ENCODE measurements at regions not wholly inside any gene's neighbourhood (a gene's known extent, or its start where the extent isn't known, plus 50 kb on each side); places are given as distances from the start of the nearest gene placed in this dataset.

DNA sequence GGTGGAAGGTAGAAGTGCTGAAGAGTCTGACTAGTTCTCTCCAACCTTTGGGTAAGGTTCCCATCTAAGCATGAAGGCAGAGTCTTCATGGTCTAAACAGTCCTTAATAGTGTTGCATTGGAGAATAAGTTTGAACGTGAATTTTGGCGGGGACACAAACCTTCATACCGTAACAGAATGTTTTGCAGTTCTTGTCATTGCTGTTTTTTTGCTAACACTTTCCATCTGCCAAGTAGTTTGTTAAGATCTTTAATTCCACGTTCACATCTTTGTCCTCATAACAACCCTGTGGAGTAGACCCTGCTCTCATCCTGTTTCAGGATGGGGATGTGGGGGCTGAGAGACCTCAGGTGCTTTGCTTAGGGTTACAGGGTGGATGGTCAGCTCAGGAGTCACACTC, 936.9 kb upstream of the EEF2KMT start:
- no peak for TF ChIP-seq ARNTL (CRISPR knock-in tag; IDR thresholded peaks at IDR 0.05; ENCODE audit: borderline replicate concordance, low read depth)
- TF ChIP-seq, protein P1, sequence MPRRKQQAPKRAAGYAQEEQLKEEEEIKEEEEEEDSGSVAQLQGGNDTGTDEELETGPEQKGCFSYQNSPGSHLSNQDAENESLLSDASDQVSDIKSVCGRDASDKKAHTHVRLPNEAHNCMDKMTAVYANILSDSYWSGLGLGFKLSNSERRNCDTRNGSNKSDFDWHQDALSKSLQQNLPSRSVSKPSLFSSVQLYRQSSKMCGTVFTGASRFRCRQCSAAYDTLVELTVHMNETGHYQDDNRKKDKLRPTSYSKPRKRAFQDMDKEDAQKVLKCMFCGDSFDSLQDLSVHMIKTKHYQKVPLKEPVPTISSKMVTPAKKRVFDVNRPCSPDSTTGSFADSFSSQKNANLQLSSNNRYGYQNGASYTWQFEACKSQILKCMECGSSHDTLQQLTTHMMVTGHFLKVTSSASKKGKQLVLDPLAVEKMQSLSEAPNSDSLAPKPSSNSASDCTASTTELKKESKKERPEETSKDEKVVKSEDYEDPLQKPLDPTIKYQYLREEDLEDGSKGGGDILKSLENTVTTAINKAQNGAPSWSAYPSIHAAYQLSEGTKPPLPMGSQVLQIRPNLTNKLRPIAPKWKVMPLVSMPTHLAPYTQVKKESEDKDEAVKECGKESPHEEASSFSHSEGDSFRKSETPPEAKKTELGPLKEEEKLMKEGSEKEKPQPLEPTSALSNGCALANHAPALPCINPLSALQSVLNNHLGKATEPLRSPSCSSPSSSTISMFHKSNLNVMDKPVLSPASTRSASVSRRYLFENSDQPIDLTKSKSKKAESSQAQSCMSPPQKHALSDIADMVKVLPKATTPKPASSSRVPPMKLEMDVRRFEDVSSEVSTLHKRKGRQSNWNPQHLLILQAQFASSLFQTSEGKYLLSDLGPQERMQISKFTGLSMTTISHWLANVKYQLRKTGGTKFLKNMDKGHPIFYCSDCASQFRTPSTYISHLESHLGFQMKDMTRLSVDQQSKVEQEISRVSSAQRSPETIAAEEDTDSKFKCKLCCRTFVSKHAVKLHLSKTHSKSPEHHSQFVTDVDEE (CRISPR knock-in tag; IDR thresholded peaks at IDR 0.05) = no peak
- TF ChIP-seq, protein P2, sequence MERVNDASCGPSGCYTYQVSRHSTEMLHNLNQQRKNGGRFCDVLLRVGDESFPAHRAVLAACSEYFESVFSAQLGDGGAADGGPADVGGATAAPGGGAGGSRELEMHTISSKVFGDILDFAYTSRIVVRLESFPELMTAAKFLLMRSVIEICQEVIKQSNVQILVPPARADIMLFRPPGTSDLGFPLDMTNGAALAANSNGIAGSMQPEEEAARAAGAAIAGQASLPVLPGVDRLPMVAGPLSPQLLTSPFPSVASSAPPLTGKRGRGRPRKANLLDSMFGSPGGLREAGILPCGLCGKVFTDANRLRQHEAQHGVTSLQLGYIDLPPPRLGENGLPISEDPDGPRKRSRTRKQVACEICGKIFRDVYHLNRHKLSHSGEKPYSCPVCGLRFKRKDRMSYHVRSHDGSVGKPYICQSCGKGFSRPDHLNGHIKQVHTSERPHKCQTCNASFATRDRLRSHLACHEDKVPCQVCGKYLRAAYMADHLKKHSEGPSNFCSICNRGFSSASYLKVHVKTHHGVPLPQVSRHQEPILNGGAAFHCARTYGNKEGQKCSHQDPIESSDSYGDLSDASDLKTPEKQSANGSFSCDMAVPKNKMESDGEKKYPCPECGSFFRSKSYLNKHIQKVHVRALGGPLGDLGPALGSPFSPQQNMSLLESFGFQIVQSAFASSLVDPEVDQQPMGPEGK (CRISPR knock-in tag; IDR thresholded peaks at IDR 0.05; ENCODE audit: borderline replicate concordance) = no peak
- no peak for TF ChIP-seq ZNF8 (CRISPR knock-in tag; IDR thresholded peaks at IDR 0.05)
- TF ChIP-seq ZNF70 (CRISPR knock-in tag; IDR thresholded peaks at IDR 0.05) = no peak
- no peak for TF ChIP-seq ISL1 (CRISPR knock-in tag; IDR thresholded peaks at IDR 0.05)
- no peak for TF ChIP-seq ZC3H10 (CRISPR knock-in tag; IDR thresholded peaks at IDR 0.05)
- TF ChIP-seq TOX (CRISPR knock-in tag; IDR thresholded peaks at IDR 0.05; ENCODE audit: borderline replicate concordance) = no peak
- TF ChIP-seq GLIS3 (CRISPR knock-in tag; IDR thresholded peaks at IDR 0.05) = no peak
- TF ChIP-seq, protein P3, sequence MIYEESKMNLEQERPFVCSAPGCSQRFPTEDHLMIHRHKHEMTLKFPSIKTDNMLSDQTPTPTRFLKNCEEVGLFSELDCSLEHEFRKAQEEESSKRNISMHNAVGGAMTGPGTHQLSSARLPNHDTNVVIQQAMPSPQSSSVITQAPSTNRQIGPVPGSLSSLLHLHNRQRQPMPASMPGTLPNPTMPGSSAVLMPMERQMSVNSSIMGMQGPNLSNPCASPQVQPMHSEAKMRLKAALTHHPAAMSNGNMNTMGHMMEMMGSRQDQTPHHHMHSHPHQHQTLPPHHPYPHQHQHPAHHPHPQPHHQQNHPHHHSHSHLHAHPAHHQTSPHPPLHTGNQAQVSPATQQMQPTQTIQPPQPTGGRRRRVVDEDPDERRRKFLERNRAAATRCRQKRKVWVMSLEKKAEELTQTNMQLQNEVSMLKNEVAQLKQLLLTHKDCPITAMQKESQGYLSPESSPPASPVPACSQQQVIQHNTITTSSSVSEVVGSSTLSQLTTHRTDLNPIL (CRISPR knock-in tag; IDR thresholded peaks at IDR 0.05; ENCODE audit: low read depth) = no peak
- no peak for TF ChIP-seq ESRRG (CRISPR knock-in tag; IDR thresholded peaks at IDR 0.05)
- no peak for TF ChIP-seq SNAI2 (CRISPR knock-in tag; IDR thresholded peaks at IDR 0.05)
- TF ChIP-seq ZFP3 (CRISPR knock-in tag; IDR thresholded peaks at IDR 0.05) = no peak

Data from SK-N-SH treated with all-trans-retinoic acid at 6 μM for 48 hours (cell line).